Hematopoietic multipotent progenitor cell treated with erythropoietin and hydrocortisone succinate and interleukin-3 and kit ligand, for 17 days (in vitro differentiated cells): ENCODE measurements at regions not wholly inside any gene's neighbourhood (a gene's known extent, or its start where the extent isn't known, plus 50 kb on each side); places are given as distances from the start of the nearest gene placed in this dataset.

Experiments
- DNase-seq: peaks from one replicate; pipeline ENCODE4 v3.0.0-alpha.2; 2015; ENCODE audit warnings: low spot score

GRCh38 chr2:120785228-120785966 is 49.7 kb downstream of the GLI2 start:
- DNase-seq = no peak

DNA sequence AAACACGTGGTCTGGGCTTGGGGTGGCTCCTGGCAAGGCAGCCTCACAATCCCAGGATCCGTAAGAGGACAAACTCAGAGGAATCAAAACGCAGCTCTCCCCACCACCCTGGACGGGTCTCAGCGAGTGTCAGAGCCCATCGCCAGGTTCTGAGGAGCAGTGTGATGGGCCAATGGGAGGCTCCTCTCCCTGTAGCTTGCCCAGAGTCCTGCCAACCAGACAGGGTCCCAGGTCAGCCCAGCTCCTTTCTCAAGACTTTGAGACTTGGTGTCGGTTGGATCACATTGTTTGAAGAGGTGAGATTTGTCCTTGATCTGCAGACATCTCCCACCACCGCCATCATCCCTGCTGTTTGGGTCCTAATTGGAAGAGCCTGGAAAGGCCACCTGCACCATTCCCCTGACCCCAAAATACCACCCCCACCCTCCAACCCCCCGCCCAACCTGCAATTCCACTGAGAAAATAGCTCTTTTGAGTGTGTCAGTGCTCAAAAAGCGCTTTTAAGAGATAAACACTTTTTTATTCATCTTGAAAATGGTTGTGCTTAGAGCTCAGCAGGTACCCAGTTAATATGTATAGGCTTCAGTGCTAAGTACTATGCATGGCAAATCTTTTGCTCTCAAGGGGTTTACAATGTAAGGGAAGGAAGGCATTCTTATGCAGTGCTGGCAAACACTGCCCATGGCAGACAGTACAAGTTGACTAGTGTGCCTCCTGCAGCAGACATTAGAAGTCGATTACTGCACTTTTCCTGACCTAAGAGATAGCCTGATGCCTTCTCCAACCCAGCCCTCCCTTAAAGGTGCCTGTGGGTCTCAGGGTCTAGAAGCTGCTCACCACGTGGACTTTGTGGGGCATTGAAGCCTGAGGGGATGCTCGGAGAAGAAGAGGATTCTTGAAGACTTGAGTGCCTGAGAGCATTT is 50.6 kb downstream of the GLI2 start:
- no peak for DNase-seq

DNA sequence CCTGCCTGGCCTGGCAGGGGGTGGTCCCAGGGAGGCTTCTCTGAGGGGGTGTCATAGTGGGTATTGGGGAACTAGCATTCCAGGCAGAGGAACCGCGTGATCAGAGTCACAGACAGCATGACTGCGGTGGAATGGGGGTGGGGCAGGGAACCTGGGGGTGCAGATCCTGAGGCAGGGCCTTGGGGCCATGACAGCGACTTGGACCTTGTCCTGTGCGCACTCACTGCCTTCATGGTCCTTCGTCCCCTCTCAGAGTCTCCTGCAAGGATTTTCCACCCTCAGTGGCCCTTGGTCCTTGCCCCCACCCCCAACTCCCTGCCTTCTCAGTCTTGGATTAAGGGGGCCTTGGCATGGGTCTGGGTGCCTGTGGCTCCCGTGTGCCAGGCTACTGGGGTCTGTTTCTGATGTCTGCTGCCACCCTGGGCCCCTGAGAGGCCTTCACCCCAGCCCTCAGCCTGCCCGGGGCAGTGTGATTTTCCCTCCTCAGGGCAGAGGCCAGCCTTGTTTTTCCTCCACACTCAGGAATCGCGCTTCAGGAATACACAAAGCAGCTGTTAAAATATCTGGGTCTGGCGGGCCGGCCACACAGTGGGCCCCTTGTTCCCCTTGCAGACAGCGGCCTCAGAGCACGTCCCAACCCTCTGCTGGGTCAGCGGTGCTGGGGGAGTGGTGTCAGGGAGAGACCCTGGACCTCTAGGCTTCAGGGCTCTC is 51.6 kb downstream of the GLI2 start:
- no peak for DNase-seq

GRCh38 chr2:120787822-120788700 is 52.4 kb downstream of the GLI2 start:
- no peak for DNase-seq

GRCh38 chr2:120791243-120791961 is 55.7 kb downstream of the GLI2 start:
- no peak for DNase-seq

- DNase-seq = no peak
These were observed 56.3 kb downstream of the GLI2 start for GRCh38 chr2:120791962-120792297.

DNA sequence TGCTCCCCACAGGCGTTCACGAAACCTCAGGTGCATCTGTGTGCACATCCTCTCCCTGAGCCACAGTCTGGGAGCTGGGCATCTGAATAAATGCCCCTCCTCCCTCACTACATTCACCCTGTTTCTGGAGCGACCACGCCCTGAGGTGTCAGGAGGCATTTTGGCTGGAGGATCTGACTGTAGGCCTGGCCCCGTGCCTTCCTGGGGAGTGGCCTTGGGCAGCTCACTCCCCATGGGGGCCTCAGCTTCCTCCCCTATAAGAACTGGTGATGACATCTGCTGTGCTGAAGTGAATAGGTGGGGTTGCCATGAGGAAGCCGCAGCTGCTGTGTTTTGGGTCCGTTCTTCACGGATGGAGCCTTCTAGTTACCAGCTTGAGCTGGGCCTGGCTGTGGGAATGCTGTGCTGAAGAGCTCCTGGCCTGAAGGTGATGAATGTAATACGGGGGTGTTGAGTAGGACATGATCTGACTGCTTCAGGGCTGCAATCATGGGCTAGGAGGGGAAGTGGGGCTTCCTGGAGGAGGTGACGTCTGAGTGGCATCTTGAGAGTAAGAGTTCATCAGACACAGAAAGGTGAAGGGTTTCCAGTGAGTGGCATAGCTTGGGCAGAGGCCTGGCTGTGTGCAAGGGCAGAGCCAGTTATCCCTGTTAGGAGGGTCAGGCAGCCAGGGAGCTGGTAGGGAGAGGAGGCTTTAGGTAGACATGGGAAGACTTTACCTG is 58.2 kb downstream of the GLI2 start:
- DNase-seq = no peak

- DNase-seq = no peak
These were observed 59.0 kb downstream of the GLI2 start for GRCh38 chr2:120794716-120795115.

DNA sequence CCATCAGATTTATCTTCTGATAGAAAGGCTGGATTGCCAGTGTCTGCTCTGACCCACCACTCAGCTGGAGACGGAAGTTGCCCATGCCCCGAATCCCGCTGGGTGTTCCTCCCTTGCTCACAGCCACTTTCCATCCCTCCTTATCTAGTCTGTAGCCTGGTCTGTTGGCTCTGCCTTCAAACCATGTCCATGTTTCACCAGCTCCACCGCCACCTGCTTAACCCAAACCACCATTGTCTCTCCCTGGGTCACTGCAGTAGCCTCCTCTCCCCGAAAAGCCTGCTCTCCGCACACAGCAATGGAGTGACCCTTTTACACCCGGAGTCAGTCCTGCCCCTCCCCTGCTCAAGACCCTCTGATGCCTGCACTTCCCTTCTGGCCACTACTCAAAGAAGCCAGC is 60.4 kb downstream of the GLI2 start:
- no peak for DNase-seq

- DNase-seq = no peak
These were observed 62.0 kb downstream of the GLI2 start for GRCh38 chr2:120797421-120798221.

GRCh38 chr2:120798567-120799247 is 63.0 kb downstream of the GLI2 start:
- DNase-seq = no peak

- DNase-seq = no peak
These were observed 66.5 kb downstream of the GLI2 start for GRCh38 chr2:120802158-120802557.

- DNase-seq = no peak
These were observed 67.3 kb downstream of the GLI2 start for GRCh38 chr2:120802867-120803484.

DNA sequence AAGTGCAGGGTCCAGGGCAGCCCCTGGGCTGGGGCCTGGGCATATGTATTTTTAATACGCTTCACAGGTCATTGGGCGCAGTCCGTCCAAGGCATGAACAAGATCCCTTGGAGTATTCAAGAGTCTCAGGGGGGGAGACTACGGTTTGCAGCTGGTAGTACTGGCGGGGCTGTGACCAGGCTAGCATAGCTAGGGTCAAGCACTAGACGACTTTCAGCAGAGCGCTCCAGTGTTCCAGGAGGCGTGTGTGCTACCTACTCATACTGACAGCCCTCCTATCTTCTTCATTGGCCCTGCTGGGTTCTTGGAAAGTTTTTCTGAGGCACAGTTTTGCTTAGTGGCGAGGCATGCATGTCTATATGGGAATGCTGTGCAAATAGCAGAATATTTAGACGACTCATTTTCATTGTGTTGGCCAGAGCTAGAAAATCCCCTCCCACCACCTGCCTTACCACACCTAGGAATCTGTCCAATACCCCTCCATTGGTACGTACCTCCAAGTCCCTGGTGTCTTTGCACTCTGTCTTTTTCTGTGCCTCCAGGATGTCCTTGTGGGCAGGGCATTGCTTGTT is 68.2 kb downstream of the GLI2 start:
- DNase-seq = no peak

DNA sequence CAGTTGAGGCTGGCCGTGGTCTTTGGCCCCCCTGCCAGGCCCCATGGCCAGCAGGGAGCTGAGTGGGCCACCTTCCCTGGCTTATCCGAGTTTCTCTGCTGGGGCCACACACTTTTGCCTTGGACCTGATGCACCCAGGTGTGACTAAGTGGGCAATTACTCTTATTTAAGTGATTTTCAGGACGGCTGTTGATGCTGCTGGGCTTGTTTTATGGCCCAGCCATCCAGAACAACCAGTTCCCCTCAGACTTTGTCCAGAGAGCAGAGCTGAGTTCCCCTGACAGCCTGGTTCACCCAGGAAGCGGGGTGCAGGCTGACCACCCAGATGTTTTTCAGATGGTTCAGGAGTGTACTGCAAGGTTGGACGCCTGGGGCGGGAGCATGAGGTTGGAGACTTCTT is 68.8 kb downstream of the GLI2 start:
- no peak for DNase-seq

- no peak for DNase-seq
These were observed 69.3 kb downstream of the GLI2 start for GRCh38 chr2:120805011-120805410.

GRCh38 chr2:120805602-120806001 is 69.9 kb downstream of the GLI2 start:
- DNase-seq = no peak

DNA sequence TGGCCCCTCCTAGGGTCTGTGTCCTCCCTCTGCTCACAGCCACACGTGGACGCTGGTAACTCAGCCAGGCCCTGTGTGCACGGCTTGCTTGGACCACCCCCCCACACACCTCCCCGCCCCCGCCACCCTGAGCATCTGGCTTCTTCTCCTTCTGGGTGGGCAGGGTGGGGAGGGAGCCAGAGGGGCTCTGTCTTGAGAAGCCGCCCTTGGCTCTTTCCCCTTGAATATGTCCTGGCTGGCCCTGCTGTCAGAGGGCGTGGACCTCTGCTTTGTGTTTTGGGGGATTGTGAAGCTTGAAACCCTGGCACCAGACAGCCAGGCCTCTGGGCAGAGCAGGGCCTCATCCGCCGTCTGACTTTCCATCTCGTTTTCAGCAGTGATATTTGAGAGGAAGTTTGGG is 72.1 kb downstream of the GLI2 start:
- DNase-seq = no peak
